AG04450 (cell line): ENCODE measurements at regions not wholly inside any gene's neighbourhood (a gene's known extent, or its start where the extent isn't known, plus 50 kb on each side); places are given as distances from the start of the nearest gene placed in this dataset.

Experiments used
- CTCF ChIA-PET: fragments of 300-600, 350-600 bp; formaldehyde crosslinking; extraction: SDS; loops from one replicate; lab custom pipeline; 2022; ENCODE audit warnings: antibody characterized with exemption, inconsistent platforms; lab: Charles Lee
- POLR2A ChIA-PET: fragments of 350-600 bp; formaldehyde crosslinking; extraction: SDS; loops from one replicate; lab custom pipeline; 2021; ENCODE audit warnings: antibody characterized with exemption, inconsistent platforms; lab: Yijun Ruan, JAX
- DNase-seq: peaks from one replicate; pipeline ENCODE4 v3.0.0-alpha.2; 2011; ENCODE audit warnings: low read depth, low spot score
- H3K27ac ChIP-seq: one replicate; pipeline ENCODE4 v1.5.1; 2012; ENCODE audit warnings: low read depth, low read length, control low read depth
- H3K27me3 ChIP-seq: one replicate; pipeline ENCODE4 v1.6.0; 2012; ENCODE audit warnings: low read length; ENCODE audit not compliant: control insufficient read depth, insufficient read depth
- H3K4me3 ChIP-seq: 2 replicates; pipeline ENCODE4 v1.5.1; 2011; ENCODE audit warnings: mild to moderate bottlenecking, low read depth, low read length, control low read depth
- H3K9me3 ChIP-seq: 2 replicates; pipeline ENCODE4 v1.5.1; 2012; ENCODE audit warnings: low read length; ENCODE audit not compliant: control insufficient read depth, insufficient read depth
- TF ChIP-seq, protein P1 (sequence below): IDR thresholded peaks from 2 replicates; pipeline ENCODE4 v1.5.1; 2011; ENCODE audit warnings: low read depth, low read length, control low read depth, inconsistent platforms

DNA sequence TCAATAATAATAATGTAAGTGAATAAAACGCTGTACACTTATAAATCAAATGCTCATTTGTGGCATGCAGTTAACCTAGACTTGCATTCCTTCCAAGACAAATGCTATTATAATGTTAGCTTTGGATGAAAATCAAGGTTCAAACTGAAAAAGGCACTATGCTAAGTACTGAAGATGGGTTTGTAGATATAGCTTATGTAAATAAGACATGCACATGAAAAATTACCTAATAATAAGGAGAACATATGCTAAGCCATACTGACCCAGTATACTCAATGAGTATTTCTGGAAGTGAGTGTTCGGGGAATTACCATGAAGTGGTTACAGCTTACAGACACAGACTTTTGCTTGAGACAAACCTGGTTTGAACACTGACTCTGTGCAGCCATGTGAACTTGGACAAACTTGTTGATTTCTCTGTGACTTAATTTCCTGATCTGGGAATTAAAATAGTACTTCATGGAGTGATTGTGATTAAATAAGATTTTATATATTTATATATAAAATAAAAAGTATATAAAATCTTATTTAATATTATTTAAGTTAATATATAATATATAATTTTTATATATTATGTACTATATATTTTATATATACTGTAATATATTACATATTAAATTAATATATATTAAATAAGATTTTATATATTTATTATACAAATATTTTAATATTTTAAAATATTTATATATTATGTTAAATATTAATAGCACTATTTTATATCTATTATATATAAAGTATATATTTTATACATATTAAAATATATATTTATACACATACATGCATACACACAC lies 159.2 kb downstream of the ZPLD1 start:
- TF ChIP-seq, protein P1, sequence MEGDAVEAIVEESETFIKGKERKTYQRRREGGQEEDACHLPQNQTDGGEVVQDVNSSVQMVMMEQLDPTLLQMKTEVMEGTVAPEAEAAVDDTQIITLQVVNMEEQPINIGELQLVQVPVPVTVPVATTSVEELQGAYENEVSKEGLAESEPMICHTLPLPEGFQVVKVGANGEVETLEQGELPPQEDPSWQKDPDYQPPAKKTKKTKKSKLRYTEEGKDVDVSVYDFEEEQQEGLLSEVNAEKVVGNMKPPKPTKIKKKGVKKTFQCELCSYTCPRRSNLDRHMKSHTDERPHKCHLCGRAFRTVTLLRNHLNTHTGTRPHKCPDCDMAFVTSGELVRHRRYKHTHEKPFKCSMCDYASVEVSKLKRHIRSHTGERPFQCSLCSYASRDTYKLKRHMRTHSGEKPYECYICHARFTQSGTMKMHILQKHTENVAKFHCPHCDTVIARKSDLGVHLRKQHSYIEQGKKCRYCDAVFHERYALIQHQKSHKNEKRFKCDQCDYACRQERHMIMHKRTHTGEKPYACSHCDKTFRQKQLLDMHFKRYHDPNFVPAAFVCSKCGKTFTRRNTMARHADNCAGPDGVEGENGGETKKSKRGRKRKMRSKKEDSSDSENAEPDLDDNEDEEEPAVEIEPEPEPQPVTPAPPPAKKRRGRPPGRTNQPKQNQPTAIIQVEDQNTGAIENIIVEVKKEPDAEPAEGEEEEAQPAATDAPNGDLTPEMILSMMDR: no peak
- CTCF ChIA-PET: no interaction called here
- POLR2A ChIA-PET: no interaction called here

DNA sequence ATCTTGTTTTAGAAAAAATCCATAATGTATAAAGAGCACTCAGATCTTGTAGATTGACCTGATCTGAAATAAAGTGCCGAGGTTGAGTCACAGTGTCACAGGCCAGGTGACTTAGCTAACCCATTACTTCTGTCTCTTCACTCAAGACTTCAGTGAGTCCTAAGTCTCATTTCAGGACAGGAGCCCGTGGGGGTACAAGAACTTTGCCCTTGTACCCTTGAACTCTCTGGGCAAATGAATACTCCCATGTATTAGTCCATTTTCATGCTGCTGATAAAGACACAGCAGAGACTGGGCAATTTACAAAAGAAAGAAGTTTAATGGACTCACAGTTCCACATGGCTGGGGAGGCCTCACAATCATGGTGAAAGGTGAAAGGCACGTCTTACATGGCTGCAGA lies 160.2 kb downstream of the ZPLD1 start:
- TF ChIP-seq, protein P1: no peak
- CTCF ChIA-PET: no interaction called here

More for the DNA sequence above, 159.2 kb downstream of the ZPLD1 start:
- no peaks in the 10 kb centered on the region for H3K9me3 ChIP-seq
- DNase-seq: no peak
- H3K27ac ChIP-seq: no peak overlapping the region
- no peaks in the 10 kb centered on the region for H3K27me3 ChIP-seq
- no peak overlapping the region for H3K4me3 ChIP-seq

DNA sequence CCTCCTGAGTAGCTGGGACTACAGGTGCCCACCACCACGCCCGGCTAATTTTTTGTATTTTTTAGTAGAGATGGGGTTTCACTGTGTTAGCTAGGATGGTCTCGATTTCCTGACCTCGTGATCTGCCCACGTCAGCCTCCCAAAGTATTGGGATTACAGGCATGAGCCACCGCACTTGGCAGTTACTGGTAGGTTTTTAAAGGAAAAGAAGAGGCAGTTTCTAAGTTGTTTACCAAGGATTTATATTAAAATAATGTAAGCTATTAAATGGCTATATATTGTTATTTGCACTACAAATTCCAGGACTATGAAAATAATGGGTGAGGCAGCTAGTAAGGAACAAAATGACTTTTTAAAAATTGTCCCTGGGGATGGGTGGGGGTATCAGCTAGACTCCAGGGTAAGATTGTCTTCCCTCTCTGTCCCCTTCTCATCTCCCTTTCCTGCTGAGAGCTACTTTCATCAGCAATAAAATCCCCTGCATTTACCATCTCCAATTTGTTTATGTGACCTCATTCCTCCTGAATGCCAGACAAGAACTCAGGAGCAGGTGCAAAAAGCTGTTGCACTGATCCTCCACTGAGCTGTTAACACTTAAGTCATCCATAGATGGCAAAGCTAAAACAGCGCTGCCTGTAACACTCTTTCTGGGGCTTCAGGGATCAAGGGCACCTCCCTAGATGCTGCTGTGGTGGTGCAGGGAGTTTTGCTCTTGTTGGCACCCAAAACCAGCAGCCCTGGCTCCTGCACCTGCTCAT lies 165.2 kb downstream of the ZPLD1 start:
- DNase-seq: no peak
- TF ChIP-seq, protein P1: no peak
- CTCF ChIA-PET: no interaction called here
- Histone ChIP-seq H3K9me3 (no peaks in the 10 kb centered on the region), H3K4me3 (no peak overlapping the region), H3K27me3 (no peaks in the 10 kb centered on the region), H3K27ac (no peak overlapping the region)
- POLR2A ChIA-PET: no interaction called here

More for the DNA sequence above, 160.2 kb downstream of the ZPLD1 start:
- no peaks in the 10 kb centered on the region for H3K27me3 ChIP-seq
- no peak overlapping the region for H3K27ac ChIP-seq
- POLR2A ChIA-PET: no interaction called here
- H3K4me3 ChIP-seq: no peak overlapping the region
- DNase-seq: no peak
- H3K9me3 ChIP-seq: no peaks in the 10 kb centered on the region

DNA sequence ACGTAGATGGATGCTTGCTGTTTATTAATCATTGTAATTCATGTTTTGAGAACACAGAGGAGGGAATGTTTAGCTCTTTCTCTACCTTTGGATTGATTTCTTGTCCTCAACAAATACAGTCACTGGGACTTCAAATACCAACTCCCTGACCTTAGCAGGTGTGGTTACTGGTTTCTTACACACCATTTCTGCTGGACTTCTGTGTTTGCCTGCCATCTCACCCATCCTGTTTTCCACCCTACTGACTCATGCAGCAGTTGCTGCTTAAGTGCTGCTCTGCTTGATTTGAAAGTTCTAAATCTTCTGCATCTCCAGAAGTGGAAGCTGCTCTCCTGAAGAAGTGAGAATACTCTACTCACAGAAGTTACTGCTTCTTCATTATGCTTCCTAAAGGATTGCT lies 170.3 kb downstream of the ZPLD1 start:
- CTCF ChIA-PET: no interaction called here

More for the DNA sequence above, 170.3 kb downstream of the ZPLD1 start:
- Histone ChIP-seq H3K27ac (no peak overlapping the region), H3K4me3 (no peak overlapping the region), H3K27me3 (no peaks in the 10 kb centered on the region), H3K9me3 (no peaks in the 10 kb centered on the region)
- POLR2A ChIA-PET: no interaction called here
- no peak for DNase-seq
- TF ChIP-seq, protein P1: no peak
